Right renal cortex interstitium (tissue), 3 donors: ENCODE measurements at regions not wholly inside any gene's neighbourhood (a gene's known extent, or its start where the extent isn't known, plus 50 kb on each side); places are given as distances from the start of the nearest gene placed in this dataset.

ENCODE experiments used
- DNase-seq, 3 donors: peaks; one replicate each; pipeline ENCODE4 v3.0.0-alpha.2; 2013; ENCODE audit warnings: low read depth in 3 of 3, low spot score in 2 of 3

DNA sequence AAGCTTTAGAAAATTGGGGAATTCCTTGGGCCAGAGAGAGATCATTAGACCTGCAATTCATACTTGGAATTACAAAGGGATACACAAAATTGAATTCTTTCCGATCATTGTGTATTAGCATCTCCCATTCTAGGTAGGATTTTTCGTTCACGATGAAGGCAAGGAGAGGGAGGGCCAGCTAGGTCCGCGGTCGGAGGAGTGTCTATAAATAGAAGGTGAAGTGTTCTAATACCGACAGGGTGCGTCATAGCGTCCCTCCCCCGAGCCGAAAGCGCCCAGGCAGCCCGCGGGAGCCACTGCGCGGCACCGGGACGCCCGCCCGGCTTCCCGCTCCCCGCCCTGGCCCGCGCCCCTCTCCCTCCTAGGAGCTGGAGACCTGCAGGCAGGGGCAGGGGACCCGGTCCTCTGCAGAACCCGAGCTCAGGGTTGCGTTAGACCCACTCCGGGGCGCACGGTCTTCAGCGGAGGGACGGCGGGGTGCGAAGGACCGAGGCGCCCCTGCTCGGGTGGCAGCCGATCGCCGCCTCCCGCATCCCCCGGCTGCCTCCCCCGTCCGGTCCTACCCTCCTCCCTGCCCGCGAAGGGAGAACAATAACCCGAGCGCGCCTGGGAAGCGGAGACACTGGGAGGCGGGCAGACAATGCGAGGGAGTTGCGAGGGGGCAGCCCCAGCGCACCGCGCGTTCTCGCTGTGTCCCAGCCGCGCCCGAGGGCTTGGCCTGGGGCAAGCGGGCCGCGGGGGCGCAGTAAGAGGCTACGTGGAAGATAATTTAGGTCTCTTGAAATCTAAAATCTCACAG, 114.2 kb upstream of the SERTAD2 start:
- DNase-seq = peak in 2 of 3 donors; percentile 64 to 67

DNA sequence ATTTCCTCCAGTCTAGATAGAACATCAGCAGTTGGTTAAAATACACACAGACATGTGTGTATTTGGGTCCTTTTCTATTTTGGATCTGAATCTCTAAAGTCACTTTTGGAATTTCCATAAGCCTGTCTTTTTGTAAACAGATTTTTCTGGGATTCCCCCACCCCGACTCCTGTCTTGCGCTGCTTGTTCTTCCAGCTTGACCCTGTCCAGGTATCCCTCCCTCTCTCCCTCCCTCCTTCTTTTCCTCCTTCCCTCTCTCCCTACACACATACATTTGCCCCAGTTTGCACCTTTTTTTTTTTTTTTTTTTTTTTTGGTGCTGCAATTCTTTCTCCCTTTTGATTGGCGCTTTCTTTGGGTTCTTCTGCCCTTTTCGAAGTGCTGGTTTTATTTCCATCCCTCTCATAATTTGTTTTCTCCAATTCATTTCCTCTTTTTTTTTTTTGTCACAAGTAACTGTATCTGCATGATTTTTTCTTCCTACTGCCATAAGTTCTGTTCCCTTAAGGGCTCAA, 114.8 kb upstream of the SERTAD2 start:
- no peak for DNase-seq

DNA sequence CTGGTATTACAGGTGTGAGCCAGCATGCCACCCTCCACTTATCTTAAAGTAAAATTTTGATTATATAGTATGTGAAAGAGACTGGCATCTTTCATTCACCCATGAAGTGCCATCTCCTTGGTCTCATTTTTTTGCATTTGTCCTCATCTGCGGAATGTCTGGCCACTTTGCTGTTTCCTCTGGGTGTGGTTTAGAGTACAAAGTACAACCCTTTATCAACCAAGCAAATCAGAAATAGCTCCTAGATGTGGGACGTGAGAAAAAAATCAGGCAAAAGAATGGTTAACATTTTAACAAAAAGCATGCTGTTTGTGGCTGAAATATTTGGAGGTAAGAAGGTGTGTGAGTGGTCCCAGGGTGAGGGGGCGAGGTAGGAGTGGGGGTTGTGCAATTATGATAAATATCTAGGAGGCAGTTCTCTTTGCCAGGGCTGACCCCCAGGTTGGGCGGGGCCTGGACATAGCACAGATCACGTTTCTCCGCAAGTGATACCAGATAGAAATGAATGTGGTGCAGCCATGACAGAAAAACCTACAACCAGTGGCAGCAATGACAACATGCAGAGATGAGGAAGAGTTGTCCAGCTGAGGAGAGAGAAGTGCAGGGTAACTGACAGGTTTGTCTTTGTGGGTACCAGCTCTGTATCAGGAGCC, 115.8 kb upstream of the SERTAD2 start:
- DNase-seq = no peak

DNA sequence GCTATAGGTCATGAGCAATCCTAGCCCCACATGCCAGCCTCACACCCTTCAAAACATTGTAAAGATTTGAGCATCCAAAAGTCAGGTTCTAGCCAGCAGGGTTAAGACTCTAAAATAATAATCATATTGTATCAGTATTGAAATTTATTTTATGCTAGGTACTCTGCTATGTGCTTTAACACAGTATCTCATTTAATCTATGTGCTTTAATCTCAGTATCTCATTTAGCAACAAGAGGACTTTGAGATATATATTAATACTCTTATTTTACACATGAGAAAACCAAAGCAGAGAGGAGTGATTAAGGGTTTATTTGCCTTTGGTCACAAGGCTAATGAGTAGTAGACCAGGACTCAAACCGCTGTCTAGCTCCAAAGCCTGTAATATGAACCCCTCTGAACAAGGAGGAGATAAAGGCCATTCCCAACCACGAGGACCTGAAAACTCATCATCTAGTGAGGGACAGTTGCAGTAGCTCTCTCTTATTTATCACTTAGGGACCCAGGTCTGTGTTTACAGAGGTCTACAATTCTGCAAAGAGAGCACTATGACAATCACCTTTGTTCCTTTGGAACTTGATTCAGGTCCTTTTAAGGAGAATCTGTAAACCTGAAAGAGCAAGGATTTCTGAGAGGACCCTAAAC, 116.5 kb upstream of the SERTAD2 start:
- DNase-seq = no peak

DNA sequence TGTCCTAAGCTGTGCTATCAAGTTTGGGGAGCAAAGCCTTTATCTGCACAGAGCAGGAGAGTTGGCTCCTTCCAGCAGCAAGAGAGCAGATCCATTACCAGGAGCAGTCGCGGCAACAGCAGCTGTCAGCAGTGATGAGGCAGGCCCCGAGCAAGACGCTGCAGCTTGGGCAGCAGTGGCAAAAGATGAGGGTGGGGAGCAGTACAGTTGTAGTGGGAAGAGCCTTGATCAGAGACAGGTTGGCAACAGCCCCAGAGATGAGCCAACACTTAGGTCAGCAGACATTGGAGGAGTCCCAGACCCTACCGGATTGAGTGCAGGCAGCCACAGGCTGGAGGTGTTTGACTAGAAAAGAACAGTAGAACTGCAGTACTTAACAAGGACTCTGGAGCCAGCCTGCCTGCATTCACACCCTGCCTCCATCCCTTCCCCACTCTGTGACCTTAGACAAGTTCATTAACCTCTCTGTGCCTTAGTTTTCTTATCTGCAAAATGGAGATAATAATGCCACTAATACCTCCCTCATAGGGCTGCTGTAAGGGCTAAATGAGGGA, 117.1 kb upstream of the SERTAD2 start:
- DNase-seq = no peak

DNA sequence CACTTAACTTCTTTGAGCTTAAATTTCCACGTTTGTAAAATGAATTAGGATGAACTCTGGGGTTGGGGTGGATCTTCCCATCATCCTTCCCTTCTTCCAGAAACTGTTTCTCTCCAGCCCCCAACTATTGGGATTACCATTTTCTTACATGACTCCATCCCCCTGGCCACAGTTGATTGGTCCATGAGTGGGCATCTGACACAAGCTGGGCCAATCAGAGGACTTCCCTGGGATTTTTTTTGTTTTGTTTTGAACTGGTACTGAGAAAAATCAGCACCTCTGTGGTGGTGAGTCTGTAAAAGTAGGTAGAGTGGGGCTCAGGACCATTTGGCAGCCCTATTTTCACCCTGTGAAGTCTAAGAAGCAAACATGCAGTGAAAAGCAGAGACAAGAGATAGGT, 118.0 kb upstream of the SERTAD2 start:
- no peak for DNase-seq

DNA sequence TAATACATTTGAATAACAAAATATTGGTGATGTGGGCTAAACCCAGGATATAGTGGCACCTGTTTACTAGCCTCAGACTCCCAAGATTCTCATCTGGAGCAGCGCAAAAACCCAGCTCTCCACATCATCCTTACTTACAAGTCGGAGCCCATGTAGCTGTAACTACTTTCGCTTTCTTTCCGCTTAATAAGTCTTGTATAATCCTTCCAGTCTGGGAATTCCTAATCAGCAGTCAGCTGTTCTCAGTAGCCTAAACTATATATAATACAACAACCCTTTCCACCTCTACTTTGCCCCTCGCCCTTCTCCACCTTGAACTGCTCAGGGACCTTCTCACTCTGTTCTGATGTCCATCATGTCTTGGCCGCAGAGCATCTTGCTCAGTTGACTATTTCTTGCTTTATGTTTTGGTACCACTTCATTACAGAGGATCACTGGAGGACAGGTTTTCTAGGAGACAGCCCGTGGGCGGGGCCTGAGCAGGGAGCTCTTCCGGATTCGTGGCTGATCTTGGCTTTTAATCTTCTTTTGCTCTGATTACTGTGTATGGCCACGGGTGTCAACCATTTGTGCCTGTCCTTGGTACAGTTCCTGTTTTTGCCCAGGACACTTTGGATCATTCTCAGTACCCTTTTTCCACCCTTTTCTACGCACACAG, 119.9 kb upstream of the SERTAD2 start:
- DNase-seq = no peak

DNA sequence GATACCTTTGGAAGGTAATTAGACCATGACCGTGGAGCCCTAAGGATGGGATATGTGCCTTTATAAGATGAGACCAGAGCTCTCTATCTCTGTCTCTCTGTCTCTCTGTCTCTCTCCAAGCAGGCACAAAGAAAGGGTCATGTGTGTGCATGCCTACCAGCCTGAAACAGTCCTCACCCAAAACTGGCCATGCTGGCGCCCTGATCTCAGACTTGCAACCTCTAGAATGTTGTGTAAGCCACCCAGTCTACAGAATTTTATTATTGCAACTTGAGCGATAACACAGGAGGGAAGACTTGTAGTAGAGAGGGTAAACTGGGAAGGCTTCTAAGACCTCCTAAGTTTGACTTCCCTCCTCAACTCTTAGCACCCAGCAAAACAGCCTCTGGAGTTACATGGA, 124.1 kb upstream of the SERTAD2 start:
- DNase-seq = no peak

DNA sequence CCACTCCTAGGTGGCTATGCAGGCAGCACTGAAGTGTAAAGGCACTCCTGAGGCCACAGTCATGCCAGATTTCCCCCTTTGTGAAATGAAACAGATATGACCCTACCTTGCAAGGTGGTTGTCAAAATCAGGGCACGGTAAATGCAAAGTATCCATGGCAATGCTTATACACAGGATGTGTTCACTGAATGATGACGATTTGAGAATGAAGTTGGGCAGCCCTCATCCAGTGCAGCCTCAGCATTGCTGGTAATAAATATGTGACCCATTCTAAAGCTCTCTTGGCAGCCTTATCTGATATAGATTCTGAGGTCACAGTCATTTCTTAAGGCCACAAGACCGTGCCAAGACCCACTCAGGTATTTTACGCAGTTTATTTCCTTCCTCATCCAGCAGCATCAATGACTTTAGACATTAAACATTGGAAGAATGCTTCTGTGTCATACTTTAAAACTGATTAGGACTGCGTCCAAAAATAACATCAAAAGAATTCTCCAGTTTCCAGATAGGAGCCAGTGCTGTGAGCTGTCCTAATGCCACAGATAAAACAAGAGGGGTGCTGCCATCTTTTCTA, 125.5 kb upstream of the SERTAD2 start:
- no peak for DNase-seq

DNA sequence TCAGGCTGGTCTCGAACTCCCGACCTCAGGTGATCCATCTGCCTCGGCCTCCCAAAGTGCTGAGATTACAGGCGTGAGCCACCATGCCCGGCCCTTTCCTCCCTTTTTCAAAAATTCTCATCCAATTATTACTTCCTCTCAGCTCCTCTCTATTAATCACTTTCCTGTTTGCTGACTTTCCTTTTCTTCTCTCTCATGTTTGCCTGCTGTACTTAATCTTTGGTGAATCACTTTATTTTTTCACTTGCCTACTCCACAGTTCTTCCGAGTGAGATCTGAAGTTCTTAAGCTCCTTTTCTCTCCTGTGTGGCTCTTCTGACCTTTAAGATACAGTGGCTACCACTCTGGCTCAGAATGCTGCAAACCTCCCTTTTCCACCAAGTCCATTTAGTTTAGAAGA, 126.3 kb upstream of the SERTAD2 start:
- no peak for DNase-seq

DNA sequence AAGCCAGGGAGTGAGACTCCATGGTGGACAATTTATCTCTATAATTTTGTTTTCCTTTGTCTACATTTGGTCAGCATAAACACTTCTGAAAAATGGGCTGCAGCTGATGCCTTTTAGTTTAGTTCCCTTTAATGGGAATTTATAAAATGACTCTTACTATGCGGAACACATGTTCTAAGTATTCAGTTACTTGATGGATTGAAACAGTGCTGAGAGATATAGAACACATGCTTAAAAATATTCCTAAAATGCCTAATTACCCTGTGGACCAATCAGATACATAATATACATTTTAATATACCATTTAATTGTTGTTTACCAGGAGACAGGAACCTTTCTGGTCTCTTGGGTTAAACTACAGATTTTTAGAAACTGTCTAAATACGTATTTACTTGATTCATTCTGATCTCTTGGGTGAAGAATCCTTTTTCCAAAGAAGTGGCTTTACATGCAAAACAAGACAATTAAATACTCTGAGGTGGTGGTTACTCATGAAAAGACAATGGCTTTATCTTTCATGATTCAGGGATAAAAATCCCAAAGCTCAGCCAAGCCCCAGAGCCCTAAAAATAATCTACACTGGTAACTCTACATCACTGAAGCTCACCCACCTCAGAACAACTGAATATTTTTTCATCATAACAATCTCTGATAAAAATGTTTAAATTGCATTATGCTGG, 128.1 kb upstream of the SERTAD2 start:
- DNase-seq = no peak

DNA sequence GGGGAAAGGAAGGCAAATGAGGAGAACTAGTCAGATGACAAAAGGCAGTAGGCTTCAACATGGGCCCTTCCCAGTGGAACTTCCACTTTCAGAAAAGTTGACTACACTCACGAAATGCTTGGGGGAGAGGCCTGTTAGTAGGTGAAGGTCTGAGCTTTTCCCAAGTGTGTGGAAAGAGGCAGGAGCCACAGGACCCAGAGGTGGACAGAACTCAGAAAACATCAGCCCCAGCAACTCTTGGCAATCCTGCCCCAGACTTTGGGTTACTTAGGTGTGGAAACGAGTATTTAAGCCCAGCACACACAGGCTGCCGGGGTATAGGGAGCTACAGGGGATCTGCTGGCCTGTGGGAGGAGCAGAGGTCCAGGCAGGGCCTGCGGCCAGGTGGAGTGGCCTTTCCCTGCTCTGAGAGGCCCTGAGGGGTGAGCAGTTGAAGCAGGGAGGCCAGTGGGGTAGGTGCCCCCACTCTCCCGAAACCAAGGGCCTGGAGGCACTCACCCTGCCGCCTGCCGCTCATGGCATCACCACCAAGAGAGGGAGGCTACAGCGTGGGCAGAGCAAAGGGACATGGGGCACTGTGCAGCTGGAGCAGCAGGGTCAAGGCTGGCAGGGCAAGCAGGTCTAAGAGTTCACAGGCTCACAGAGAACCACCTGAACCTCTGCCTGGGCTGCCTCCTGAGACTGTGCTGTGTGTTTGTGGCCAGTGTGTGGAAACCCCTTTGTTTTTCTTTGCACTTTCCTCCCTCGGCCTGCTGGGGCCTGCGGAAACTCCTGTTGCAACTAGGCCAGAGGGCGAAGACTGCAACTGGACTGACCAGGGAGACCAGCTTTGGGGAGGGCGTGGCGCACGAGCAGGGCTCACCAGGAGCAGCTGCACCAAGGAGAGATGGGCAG, 130.7 kb upstream of the SERTAD2 start:
- no peak for DNase-seq

DNA sequence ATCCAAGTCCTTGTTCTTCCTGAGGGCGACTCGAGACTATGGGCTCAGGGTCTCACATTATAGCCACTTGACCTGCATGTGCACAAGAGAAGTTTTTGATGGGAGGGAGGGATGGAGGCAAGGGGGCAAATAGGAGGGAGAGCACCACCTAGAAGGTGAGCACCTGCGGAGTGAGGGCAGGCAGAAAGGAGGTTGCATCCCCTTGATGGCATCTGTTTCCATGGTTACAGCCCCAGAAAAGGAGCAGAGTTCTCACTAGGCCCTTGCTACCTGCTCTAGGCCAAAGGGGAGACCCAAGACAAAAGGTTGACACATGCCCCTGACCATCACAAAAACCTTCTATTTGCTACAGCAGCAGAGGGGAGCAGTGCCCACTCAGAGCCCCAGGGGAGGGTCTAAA, 131.5 kb upstream of the SERTAD2 start:
- DNase-seq = no peak

DNA sequence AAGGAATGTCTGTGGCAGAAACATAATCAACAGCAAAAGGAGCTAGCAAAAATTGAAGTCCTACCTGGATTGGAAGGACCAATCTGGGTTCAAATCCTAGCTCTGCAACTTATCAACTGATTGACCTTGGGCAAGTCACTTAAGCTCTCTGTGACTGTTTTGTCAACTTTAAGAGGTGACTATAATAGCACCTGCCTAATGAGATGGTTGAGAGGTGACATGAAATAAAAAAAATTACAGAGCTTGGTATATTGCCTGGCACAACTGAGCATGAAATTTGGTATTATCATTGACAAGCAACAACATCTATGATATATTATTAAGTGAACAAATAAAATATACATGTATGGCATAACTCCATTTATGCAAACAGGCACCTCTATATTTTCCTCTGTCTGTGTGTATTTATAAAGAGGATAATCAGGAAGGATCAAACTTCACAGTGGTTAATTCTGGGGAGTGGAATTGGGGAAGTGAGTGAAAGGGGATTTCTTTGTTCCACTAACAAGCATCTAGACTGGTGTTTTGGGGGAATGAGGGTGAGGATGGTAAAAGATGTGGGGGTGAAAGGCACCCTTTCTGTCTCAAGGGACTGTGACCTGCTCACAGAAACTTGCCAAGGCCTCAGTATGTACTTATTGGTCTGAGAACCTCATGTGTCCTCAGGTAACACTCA, 132.8 kb upstream of the SERTAD2 start:
- DNase-seq = no peak

DNA sequence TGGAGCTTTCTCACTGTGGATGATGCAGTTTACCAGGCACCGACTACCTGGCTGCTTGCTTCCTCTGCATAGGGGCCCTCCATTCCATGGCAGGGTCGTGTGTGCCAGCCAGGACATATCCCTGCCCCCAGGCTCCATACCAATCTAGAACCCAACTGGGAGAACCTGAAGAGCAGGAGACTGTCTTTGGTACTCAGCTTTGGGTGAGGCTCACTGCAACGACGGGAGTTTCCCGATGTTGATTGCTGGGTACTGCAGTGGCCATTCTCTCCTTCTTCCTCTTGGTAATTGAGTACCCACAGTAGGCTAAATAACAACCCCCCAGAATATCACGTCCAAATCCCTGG, 133.3 kb upstream of the SERTAD2 start:
- no peak for DNase-seq

DNA sequence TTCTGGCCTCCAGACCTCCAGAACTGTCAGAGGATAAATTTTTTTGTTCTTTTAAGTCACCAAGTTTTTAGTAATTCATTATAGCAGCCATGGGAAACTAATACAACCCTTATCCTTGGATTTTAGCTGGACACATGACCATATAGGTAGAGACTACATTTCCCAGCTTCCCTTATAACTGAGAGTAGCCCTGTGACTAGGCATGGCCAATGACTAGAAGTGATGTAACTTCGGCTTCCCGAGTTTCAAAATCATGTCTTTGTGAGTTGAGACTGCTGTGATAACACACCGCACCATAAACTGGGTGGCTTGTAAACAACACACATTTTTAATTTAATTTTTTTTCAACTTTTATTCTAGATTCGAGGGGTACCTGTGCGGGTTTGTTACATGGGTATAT, 134.0 kb upstream of the SERTAD2 start:
- DNase-seq = no peak

DNA sequence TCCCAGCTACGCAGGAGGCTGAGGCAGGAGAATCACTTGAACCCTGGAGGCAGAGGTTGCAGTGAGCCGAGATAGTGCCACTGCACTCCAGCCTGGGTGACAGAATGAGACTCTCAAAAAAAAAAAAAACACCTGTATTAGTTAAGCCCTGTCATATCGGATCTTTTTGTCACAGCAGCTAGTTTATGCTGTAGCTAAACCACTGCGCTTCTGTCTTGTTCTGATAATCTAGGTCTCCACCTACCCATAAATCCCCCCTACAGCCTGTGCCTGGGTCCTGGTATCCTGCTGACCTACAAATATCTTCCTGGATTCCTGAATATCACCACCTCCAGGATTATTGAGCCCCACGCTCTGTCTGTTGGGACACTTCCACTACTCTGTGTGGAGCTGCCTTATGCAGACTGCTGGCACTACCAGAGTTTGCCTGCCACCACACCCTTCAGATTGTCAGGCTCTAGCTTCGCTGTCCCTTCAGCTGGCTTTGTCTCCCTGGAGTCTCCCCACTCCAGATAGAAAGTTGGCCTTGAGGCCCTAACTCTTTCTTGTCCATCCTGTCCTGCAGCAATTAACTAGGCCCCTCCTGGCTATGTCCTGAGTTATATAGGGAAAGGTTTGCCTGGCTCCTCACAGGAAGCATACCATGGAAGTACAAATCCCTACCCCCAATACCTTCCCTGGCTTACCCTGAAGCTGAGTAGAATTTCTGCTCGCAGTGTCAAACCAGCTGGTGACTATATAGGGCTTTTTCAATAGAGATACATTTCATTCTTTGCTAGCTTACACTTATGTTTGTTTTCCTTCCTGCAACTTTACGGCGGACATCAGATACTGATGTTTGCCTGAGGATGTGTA, 136.0 kb upstream of the SERTAD2 start:
- DNase-seq = no peak

DNA sequence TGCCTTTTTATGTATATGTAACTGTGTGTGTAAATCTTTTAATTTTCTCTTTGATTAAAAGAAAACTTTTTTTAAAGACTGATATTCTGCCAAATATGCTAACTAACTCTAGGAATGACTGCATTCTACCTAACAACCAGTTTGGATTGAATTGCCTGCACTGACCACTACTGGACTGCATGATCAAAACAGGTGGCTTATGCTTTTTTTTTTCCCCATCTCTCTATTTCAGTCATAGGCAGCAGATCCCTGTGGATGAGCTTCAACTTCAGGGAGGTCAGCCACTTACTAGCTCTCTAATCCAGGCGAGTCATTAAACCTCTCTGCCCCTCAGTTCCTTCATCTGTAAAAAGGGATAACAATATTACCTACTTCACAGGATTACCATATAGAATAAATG, 138.6 kb upstream of the SERTAD2 start:
- DNase-seq = no peak
